ENCODE measurements at regions not wholly inside any gene's neighbourhood (a gene's known extent, or its start where the extent isn't known, plus 50 kb on each side); places are given as distances from the start of the nearest gene placed in this dataset.
"Not testable (repeated sequence)": the region's sequence is repeated elsewhere in the genome, so short reads cannot be mapped to it uniquely, and the experiment has no call there.

DNA sequence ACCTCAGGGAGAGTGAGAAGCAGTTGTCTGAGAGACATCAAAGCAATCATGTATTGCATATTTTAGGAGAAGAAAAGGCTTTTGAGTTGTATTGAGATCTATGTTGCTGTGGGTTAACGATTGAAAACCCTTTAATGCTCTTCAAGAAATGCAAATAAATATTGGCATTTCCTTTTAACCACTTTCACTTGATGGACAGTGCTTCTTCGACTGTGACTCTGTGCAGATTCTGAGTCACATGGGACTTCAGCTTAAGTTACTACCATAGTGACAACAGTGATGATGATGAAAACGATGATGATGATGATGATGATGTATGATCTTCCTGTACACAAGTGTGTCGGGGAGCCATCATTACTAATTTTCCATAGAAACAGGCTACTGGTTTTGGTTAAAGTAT lies 181.8 kb downstream of the AKAIN1 start:
- DNase-seq: no peak

- DNase-seq: not testable (repeated sequence)
Observed at GRCh38 chr18:5004031-5004820, 192.8 kb downstream of the AKAIN1 start.

DNA sequence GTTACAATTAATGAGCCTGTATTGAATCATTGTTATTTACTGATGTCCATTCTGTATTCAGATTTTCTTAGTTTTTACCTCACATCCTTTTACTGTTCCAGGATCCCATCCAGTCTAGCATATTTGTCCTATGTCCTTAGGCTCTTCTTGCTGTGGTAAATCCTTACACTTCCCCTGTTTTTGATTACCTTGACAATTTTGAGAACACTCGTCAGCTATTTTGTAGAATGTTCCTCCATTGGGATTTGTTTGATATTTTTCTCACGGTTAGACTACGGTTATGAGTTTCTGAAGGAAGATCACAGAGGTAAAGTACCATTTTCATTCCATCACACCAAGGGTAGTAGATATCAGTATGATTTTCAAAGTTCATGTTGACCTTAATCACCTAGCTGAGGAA lies 202.3 kb downstream of the AKAIN1 start:
- DNase-seq: no peak

GRCh38 chr18:4987452-4988405 lies 209.3 kb downstream of the AKAIN1 start:
- DNase-seq: no peak

- no peak for DNase-seq
Observed at GRCh38 chr18:4986677-4987076, 210.4 kb downstream of the AKAIN1 start.

GRCh38 chr18:4986066-4986465 lies 211.0 kb downstream of the AKAIN1 start:
- no peak for DNase-seq

- DNase-seq: no peak
Observed at GRCh38 chr18:4961121-4961909, 235.7 kb downstream of the AKAIN1 start.

DNA sequence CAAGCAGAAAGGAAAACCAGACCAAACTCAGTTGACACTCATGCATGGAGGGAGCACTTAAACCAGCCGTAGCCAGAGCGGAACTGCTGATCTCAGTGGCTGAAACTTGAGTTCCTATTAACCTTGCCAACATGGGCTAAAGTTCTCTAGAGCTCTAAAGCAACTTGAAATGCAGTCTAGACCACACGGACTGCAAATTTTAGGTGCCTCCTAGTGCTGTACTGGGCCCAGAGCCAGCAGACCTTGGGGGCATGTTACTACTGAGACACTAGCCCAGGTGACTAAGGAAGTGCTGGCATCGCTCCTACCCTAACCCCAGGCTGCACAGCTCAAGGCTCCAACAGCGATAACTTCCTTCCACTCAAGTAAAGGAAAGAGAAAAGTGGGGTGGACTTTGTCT lies 236.5 kb downstream of the AKAIN1 start:
- DNase-seq: no peak

- DNase-seq: no peak
Observed at GRCh38 chr18:4931209-4931608, 265.8 kb downstream of the AKAIN1 start.

DNA sequence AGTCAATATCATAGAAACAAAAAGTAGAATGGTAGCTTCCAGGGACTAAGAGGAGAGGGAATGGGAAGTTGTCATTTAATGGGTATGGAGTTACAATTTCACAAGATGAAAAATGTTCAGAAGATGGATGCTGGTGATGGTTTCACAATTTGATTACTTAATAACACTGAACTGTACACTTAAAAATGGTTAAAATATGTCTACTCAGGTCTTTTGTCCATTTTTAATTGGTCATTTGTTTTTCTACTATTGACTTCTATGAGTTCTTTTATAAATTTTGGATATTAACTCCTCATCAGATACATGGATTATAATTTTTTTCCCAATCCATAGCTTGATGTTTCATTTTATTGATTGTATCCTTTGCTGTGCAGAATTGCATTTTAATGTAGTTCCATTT lies 275.5 kb downstream of the AKAIN1 start:
- DNase-seq: no peak

- not testable (repeated sequence) for DNase-seq
Observed at GRCh38 chr18:4917509-4917908, 279.5 kb downstream of the AKAIN1 start.

DNA sequence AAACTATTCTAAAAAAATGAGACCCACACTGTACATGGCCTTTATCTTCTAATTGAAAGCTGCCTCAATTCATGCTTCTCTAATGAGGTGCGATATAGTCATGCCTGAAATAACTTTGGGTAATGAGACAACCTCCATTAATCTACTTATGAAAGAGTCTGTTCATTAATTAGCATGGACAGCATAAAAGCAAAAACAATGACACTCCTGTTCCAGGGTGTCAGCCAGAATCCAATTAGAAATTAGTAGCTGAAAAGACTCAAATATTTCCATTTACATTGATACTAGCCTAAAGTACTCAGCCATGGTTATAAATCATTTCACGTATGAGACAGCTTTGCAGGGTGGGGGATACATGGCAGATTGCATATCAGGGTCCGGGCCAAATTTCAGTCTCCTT lies 288.7 kb downstream of the AKAIN1 start:
- no peak for DNase-seq

DNA sequence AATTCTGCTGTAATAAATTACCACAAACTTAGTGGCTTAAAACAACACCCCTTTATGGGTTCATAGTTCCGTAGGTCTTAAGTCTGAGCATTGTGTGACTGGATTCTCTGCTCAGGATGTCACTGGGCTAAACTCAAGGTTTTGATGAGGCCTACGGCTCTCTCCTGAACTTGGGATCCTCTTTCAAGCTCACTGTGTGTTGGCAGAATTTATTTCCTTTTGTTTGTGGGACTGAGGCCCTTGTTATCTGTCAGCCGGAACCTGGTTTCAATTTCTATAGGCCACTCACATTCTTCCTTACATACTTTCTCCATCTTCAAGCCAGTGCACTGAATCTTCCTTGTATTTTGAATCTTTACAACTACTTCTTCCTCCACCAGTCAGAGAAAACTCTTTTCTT lies 290.2 kb downstream of the AKAIN1 start:
- DNase-seq: no peak

DNA sequence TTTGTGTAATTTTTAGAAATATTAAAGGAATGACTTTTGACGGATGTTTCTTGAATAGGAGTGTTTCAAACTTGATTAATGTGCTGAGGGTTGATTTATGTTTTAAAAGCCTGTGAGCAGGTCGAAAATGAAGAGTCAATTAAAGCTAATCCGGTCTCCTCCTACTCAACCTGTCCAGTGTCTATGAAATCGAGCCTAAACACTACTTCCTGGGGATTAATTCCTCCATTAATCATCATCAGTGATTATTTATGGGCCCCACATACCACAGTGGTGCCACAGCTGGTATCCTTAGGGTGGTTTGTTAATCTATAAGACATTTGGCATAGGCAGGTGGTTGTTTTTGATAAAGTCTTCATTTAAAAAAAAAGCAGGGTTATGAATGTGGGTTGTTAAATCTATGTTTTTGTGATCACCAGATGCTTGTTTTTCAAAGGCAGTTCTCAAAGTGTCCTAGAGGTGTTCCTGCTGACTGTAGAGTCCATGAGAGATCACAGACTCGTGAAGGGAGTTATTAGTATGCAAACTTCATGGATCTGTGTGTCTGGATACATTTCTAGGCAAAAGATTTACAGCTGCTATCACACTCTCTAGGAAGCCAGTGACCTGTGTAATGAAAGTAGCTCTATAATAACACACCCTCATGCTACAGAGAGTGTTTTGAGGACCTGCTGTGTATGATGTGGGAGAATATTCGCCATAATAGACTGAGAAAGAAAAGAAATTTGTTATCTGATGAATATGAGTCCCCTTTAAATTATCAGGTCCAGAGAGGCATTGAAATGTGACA lies 308.6 kb downstream of the AKAIN1 start:
- DNase-seq: no peak

- DNase-seq: no peak
Observed at GRCh38 chr18:4878480-4878879, 318.6 kb downstream of the AKAIN1 start.

DNA sequence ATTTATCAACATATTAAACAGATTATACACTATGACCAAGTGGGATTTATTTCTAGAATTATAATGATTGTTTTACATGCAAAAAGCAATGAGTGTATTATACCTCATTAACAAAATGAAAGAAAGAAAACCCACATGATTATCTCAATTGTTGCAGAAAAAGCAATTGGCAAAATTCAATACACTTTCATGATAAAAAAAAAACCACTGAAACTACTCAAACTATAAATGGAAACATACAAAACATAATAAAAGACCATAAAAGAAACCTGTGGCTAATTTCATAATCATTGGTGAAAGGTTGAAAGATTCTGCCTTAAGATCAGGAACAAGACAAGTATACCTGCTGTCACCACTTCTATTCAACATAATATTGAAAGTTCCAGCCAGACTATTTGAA lies 325.9 kb downstream of the AKAIN1 start:
- no peak for DNase-seq

- no peak for DNase-seq
Observed at GRCh38 chr18:4870177-4870773, 326.8 kb downstream of the AKAIN1 start.

- DNase-seq: no peak
Observed at GRCh38 chr18:4869155-4869554, 327.9 kb downstream of the AKAIN1 start.

DNA sequence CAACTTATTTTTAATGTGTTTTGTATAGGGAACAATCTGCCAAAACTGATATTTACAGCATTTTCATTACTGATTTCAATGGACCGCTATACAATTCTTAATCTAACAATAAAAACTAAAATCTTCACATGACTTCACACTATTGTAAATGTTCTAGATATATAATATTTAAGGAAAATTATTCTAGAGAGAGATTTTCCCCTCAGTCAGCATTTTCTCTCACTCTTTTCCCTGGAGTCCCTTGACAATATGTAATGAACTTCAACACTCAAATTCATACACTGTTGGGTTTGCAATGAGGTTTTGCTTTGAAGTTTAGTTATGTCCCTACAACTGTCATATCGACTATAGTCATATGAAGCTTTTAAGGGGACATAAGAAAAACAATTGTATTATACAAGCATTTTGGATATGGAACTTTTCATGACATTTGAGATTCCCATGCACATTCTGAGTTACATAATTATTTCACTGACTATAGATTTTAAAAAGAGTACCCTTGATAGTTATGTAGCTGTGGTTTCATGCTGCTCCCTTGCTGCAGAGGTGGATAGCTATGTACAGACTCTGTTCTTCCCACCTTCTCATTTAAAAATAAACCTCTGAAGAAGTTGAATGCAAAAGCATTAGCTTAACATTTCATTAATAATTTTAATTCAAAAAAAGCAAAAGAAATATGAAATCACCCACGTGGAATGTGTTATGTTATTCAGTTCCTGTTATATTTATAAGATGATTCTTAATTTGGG lies 338.5 kb downstream of the AKAIN1 start:
- DNase-seq: no peak

GRCh38 chr18:4854671-4855070 lies 342.4 kb downstream of the AKAIN1 start:
- no peak for DNase-seq

Data from right hindlimb (tissue), 1 donor.